ENCODE measurements at regions not wholly inside any gene's neighbourhood (a gene's known extent, or its start where the extent isn't known, plus 50 kb on each side); places are given as distances from the start of the nearest gene placed in this dataset.

DNA sequence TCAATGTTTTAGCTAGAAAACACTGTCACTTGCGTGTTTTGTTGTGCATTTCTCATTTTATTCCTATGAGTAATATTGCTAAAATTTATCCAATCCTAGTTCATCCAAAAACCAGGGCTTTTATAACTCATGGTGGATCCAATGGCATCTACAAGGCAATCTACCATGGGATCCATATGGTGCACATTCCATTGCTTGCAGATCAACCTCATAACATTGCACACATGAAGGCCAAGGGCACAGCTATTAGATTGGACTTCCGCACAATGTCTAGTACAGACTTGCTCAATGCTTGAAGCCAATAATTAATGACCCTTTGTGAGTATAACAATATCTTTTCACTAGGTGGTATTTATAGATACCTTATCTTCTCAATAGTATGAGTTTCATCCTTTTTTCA lies 57.2 kb upstream of the UGT2B7 start:
- Histone ChIP-seq H3K36me3 (ENCODE audit: insufficient read depth) (peaks cover 8% of the 10 kb centered on the region; the same call in 1 of the 2 replicates), H3K9me2 (ENCODE audit: insufficient read depth) (no peaks in the 10 kb centered on the region; the same call in 1 of the 2 replicates), H3K79me2 (replicated peaks; ENCODE audit: insufficient read depth) (no peaks in the 10 kb centered on the region), H3K4me3 (no peak overlapping the region), H4K20me1 (replicated peaks; ENCODE audit: insufficient read depth) (no peaks in the 10 kb centered on the region), H2AFZ (no peak overlapping the region), H3K27me3 (ENCODE audit: insufficient read depth) (no peaks in the 10 kb centered on the region), H3K4me1 (ENCODE audit: insufficient read depth) (no peaks in the 10 kb centered on the region), H3F3A (replicated peaks; ENCODE audit: low read depth) (no peaks in the 10 kb centered on the region), H3K4me2 (no peak overlapping the region), H3K27ac (ENCODE audit: low read depth) (no peak overlapping the region)
- DNase-seq (ENCODE audit: low spot score): no peak
- ATAC-seq: no peak
- Mint-ChIP-seq H3K36me3 (ENCODE audit: low read depth) (peaks cover 17% of the 10 kb centered on the region; the same call in 2 of the 3 replicates), H3K27ac (no peak overlapping the region), H3K4me1 (no peaks in the 10 kb centered on the region), H3K27me3 (ENCODE audit: insufficient read depth, low read depth, poor library complexity) (no peaks in the 10 kb centered on the region), H3K4me3 (no peak overlapping the region), H3K9me3 (peaks cover 16% of the 10 kb centered on the region; the same call in 2 of the 3 replicates)
- TF ChIP-seq, protein P1, sequence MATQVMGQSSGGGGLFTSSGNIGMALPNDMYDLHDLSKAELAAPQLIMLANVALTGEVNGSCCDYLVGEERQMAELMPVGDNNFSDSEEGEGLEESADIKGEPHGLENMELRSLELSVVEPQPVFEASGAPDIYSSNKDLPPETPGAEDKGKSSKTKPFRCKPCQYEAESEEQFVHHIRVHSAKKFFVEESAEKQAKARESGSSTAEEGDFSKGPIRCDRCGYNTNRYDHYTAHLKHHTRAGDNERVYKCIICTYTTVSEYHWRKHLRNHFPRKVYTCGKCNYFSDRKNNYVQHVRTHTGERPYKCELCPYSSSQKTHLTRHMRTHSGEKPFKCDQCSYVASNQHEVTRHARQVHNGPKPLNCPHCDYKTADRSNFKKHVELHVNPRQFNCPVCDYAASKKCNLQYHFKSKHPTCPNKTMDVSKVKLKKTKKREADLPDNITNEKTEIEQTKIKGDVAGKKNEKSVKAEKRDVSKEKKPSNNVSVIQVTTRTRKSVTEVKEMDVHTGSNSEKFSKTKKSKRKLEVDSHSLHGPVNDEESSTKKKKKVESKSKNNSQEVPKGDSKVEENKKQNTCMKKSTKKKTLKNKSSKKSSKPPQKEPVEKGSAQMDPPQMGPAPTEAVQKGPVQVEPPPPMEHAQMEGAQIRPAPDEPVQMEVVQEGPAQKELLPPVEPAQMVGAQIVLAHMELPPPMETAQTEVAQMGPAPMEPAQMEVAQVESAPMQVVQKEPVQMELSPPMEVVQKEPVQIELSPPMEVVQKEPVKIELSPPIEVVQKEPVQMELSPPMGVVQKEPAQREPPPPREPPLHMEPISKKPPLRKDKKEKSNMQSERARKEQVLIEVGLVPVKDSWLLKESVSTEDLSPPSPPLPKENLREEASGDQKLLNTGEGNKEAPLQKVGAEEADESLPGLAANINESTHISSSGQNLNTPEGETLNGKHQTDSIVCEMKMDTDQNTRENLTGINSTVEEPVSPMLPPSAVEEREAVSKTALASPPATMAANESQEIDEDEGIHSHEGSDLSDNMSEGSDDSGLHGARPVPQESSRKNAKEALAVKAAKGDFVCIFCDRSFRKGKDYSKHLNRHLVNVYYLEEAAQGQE (IDR thresholded peaks at IDR 0.05; ENCODE audit: unreplicated experiment): no peak
- no peak for TF ChIP-seq ZNF114 (CRISPR knock-in tag; IDR thresholded peaks at IDR 0.05)
- TF ChIP-seq, protein P2, sequence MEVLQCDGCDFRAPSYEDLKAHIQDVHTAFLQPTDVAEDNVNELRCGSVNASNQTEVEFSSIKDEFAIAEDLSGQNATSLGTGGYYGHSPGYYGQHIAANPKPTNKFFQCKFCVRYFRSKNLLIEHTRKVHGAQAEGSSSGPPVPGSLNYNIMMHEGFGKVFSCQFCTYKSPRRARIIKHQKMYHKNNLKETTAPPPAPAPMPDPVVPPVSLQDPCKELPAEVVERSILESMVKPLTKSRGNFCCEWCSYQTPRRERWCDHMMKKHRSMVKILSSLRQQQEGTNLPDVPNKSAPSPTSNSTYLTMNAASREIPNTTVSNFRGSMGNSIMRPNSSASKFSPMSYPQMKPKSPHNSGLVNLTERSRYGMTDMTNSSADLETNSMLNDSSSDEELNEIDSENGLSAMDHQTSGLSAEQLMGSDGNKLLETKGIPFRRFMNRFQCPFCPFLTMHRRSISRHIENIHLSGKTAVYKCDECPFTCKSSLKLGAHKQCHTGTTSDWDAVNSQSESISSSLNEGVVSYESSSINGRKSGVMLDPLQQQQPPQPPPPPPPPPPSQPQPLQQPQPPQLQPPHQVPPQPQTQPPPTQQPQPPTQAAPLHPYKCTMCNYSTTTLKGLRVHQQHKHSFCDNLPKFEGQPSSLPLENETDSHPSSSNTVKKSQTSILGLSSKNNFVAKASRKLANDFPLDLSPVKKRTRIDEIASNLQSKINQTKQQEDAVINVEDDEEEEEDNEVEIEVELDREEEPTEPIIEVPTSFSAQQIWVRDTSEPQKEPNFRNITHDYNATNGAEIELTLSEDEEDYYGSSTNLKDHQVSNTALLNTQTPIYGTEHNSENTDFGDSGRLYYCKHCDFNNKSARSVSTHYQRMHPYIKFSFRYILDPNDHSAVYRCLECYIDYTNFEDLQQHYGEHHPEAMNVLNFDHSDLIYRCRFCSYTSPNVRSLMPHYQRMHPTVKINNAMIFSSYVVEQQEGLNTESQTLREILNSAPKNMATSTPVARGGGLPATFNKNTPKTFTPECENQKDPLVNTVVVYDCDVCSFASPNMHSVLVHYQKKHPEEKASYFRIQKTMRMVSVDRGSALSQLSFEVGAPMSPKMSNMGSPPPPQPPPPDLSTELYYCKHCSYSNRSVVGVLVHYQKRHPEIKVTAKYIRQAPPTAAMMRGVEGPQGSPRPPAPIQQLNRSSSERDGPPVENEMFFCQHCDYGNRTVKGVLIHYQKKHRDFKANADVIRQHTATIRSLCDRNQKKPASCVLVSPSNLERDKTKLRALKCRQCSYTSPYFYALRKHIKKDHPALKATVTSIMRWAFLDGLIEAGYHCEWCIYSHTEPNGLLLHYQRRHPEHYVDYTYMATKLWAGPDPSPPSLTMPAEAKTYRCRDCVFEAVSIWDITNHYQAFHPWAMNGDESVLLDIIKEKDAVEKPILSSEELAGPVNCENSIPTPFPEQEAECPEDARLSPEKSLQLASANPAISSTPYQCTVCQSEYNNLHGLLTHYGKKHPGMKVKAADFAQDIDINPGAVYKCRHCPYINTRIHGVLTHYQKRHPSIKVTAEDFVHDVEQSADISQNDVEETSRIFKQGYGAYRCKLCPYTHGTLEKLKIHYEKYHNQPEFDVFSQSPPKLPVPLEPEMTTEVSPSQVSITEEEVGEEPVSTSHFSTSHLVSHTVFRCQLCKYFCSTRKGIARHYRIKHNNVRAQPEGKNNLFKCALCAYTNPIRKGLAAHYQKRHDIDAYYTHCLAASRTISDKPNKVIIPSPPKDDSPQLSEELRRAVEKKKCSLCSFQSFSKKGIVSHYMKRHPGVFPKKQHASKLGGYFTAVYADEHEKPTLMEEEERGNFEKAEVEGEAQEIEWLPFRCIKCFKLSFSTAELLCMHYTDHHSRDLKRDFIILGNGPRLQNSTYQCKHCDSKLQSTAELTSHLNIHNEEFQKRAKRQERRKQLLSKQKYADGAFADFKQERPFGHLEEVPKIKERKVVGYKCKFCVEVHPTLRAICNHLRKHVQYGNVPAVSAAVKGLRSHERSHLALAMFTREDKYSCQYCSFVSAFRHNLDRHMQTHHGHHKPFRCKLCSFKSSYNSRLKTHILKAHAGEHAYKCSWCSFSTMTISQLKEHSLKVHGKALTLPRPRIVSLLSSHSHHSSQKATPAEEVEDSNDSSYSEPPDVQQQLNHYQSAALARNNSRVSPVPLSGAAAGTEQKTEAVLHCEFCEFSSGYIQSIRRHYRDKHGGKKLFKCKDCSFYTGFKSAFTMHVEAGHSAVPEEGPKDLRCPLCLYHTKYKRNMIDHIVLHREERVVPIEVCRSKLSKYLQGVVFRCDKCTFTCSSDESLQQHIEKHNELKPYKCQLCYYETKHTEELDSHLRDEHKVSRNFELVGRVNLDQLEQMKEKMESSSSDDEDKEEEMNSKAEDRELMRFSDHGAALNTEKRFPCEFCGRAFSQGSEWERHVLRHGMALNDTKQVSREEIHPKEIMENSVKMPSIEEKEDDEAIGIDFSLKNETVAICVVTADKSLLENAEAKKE (CRISPR knock-in tag; IDR thresholded peaks at IDR 0.05): no peak
- TF ChIP-seq EZH2phosphoT487 (IDR thresholded peaks at IDR 0.05; ENCODE audit: unreplicated experiment): no peak
- TF ChIP-seq, protein P3, sequence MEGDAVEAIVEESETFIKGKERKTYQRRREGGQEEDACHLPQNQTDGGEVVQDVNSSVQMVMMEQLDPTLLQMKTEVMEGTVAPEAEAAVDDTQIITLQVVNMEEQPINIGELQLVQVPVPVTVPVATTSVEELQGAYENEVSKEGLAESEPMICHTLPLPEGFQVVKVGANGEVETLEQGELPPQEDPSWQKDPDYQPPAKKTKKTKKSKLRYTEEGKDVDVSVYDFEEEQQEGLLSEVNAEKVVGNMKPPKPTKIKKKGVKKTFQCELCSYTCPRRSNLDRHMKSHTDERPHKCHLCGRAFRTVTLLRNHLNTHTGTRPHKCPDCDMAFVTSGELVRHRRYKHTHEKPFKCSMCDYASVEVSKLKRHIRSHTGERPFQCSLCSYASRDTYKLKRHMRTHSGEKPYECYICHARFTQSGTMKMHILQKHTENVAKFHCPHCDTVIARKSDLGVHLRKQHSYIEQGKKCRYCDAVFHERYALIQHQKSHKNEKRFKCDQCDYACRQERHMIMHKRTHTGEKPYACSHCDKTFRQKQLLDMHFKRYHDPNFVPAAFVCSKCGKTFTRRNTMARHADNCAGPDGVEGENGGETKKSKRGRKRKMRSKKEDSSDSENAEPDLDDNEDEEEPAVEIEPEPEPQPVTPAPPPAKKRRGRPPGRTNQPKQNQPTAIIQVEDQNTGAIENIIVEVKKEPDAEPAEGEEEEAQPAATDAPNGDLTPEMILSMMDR (conservative IDR thresholded peaks at IDR 0.05; ENCODE audit: low read depth in 2 of 2): no peak
- no peak for TF ChIP-seq POLR2AphosphoS5 (IDR thresholded peaks at IDR 0.05; ENCODE audit: low read depth)

Data from GM23338 (cell line).